ENCODE measurements at regions not wholly inside any gene's neighbourhood (a gene's known extent, or its start where the extent isn't known, plus 50 kb on each side); places are given as distances from the start of the nearest gene placed in this dataset.

DNA sequence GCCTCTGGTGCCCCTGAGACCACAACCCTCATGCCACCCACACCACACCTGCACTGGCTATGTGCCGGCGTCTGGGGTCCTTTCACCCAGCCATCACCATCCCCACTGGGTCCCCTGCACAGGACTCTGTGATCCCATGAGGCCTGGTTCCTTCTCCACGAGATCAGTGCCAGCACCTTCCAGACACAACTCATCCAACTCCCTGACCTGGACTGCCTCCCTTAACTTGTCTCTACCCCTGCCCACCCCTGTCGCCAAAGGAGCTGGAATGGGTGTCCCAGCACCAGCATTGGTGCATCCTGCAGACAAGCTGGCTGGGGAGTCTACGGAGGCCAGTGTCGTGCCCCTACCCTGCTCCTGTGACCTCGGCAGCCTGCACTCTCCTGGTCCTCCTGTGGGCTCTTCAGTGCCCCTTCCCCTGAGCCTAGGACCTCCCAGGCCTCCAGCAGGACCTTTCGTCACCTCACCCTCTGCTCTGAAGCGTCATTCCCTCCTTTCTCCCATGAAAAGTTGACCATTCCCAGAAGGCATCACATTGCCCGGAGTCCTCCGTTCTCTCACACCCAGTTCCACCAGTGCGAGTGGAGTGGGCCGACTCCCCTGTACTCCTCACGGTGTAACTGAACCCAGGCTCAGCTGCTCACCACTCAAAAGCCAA, 87.7 kb downstream of the NSUN2 start (continued):
- TF ChIP-seq, protein P1, sequence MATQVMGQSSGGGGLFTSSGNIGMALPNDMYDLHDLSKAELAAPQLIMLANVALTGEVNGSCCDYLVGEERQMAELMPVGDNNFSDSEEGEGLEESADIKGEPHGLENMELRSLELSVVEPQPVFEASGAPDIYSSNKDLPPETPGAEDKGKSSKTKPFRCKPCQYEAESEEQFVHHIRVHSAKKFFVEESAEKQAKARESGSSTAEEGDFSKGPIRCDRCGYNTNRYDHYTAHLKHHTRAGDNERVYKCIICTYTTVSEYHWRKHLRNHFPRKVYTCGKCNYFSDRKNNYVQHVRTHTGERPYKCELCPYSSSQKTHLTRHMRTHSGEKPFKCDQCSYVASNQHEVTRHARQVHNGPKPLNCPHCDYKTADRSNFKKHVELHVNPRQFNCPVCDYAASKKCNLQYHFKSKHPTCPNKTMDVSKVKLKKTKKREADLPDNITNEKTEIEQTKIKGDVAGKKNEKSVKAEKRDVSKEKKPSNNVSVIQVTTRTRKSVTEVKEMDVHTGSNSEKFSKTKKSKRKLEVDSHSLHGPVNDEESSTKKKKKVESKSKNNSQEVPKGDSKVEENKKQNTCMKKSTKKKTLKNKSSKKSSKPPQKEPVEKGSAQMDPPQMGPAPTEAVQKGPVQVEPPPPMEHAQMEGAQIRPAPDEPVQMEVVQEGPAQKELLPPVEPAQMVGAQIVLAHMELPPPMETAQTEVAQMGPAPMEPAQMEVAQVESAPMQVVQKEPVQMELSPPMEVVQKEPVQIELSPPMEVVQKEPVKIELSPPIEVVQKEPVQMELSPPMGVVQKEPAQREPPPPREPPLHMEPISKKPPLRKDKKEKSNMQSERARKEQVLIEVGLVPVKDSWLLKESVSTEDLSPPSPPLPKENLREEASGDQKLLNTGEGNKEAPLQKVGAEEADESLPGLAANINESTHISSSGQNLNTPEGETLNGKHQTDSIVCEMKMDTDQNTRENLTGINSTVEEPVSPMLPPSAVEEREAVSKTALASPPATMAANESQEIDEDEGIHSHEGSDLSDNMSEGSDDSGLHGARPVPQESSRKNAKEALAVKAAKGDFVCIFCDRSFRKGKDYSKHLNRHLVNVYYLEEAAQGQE (IDR thresholded peaks at IDR 0.05; ENCODE audit: unreplicated experiment) = no peak
- TF ChIP-seq ETS1 (IDR thresholded peaks at IDR 0.05) (no peak), JUNB (IDR thresholded peaks at IDR 0.05; ENCODE audit: unreplicated experiment) (no peak), POLR2AphosphoS5 (IDR thresholded peaks at IDR 0.05; ENCODE audit: low read depth) (no peak), STAT1 (IDR thresholded peaks at IDR 0.05; ENCODE audit: unreplicated experiment) (no peak)

- no peaks in the 10 kb centered on the region for H3K9me3 Mint-ChIP-seq
- Histone ChIP-seq H3K4me2 (no peak overlapping the region), H3F3A (replicated peaks; ENCODE audit: low read depth) (no peaks in the 10 kb centered on the region), H3K27me3 (ENCODE audit: insufficient read depth) (no peaks in the 10 kb centered on the region), H3K4me3 (no peak overlapping the region), H4K20me1 (replicated peaks; ENCODE audit: insufficient read depth) (no peaks in the 10 kb centered on the region), H3K36me3 (ENCODE audit: insufficient read depth) (no peaks in the 10 kb centered on the region), H3K9me2 (ENCODE audit: insufficient read depth) (peaks cover 1% of the 10 kb centered on the region), H2AFZ (no peak overlapping the region), H3K79me2 (replicated peaks; ENCODE audit: insufficient read depth) (no peaks in the 10 kb centered on the region), H3K27ac (ENCODE audit: low read depth) (no peak overlapping the region), H3K4me1 (ENCODE audit: insufficient read depth) (no peaks in the 10 kb centered on the region)
- no peak for ATAC-seq
- H3K4me3 Mint-ChIP-seq = no peak overlapping the region
- H3K4me1 Mint-ChIP-seq = no peaks in the 10 kb centered on the region
- H3K36me3 Mint-ChIP-seq (ENCODE audit: low read depth) = no peaks in the 10 kb centered on the region
- no peak overlapping the region for H3K27ac Mint-ChIP-seq
- DNase-seq (ENCODE audit: low spot score) = no peak
- peaks cover 3% of the 10 kb centered on the region for H3K27me3 Mint-ChIP-seq (ENCODE audit: insufficient read depth, low read depth, poor library complexity)
- no peak for TF ChIP-seq STAT1 (IDR thresholded peaks at IDR 0.05; ENCODE audit: unreplicated experiment)
- no peak for TF ChIP-seq ETS1 (IDR thresholded peaks at IDR 0.05)
- no peak for TF ChIP-seq JUNB (IDR thresholded peaks at IDR 0.05; ENCODE audit: unreplicated experiment)
- TF ChIP-seq, protein P1 (IDR thresholded peaks at IDR 0.05; ENCODE audit: unreplicated experiment) = no peak
- TF ChIP-seq CREB1 (CRISPR knock-in tag; IDR thresholded peaks at IDR 0.05; ENCODE audit: low read depth) = no peak
- TF ChIP-seq ZNF331 (CRISPR knock-in tag; IDR thresholded peaks at IDR 0.05; ENCODE audit: low read depth) = no peak
- no peak for TF ChIP-seq EZH2phosphoT487 (IDR thresholded peaks at IDR 0.05; ENCODE audit: unreplicated experiment)
- no peak for TF ChIP-seq POLR2AphosphoS5 (IDR thresholded peaks at IDR 0.05; ENCODE audit: low read depth)
- TF ChIP-seq CTCF (conservative IDR thresholded peaks at IDR 0.05; ENCODE audit: low read depth in 2 of 2) = no peak
- TF ChIP-seq ZNF114 (CRISPR knock-in tag; IDR thresholded peaks at IDR 0.05) = no peak
- no peak for TF ChIP-seq NANOG (IDR thresholded peaks at IDR 0.05; ENCODE audit: borderline replicate concordance)
- no peak for TF ChIP-seq EZH2 (IDR thresholded peaks at IDR 0.05; ENCODE audit: low read depth, unreplicated experiment)
Observed at GRCh38 chr5:6544561-6544935, 88.3 kb downstream of the NSUN2 start.
